Nephron (organoid): ENCODE measurements at regions not wholly inside any gene's neighbourhood (a gene's known extent, or its start where the extent isn't known, plus 50 kb on each side); places are given as distances from the start of the nearest gene placed in this dataset.
"Not testable (repeated sequence)": the region's sequence is repeated elsewhere in the genome, so short reads cannot be mapped to it uniquely, and the experiment has no call there.

Source experiments
- H3K27ac Mint-ChIP-seq, 3 experiments: 2 replicates each; pipeline ENCODE4 v1.8.0; 2020; ENCODE audit warnings: mixed read lengths in 3 of 3, mild to moderate bottlenecking in 2 of 3, moderate library complexity in 1 of 3
- H3K27me3 Mint-ChIP-seq: 2 replicates; pipeline ENCODE4 v1.8.0; 2021; ENCODE audit warnings: low read depth, mild to moderate bottlenecking, moderate library complexity, mixed read lengths
- H3K36me3 Mint-ChIP-seq: 2 replicates; pipeline ENCODE4 v1.8.0; 2020; ENCODE audit warnings: low read depth, mixed read lengths
- H3K4me1 Mint-ChIP-seq: 2 replicates; pipeline ENCODE4 v1.8.0; 2020; ENCODE audit warnings: mixed read lengths
- H3K4me3 Mint-ChIP-seq, 3 experiments: 2 replicates each; pipeline ENCODE4 v1.8.0; 2020; ENCODE audit warnings: mild to moderate bottlenecking in 3 of 3, mixed read lengths in 3 of 3, moderate library complexity in 2 of 3
- H3K9me3 Mint-ChIP-seq: 2 replicates; pipeline ENCODE4 v1.8.0; 2020; ENCODE audit warnings: mixed read lengths
- CTCF ChIP-seq, 3 experiments: fragments of 200-600 bp; sonication (generic); IDR thresholded peaks; one replicate each; pipeline ENCODE4 v1.5.0; 2021; ENCODE audit warnings: antibody characterized with exemption in 3 of 3; ENCODE audit not compliant: unreplicated experiment in 3 of 3

- Mint-ChIP-seq H3K4me3 (no peak overlapping the region), H3K9me3 (no peaks in the 10 kb centered on the region), H3K27me3 (peaks cover under 1% of the 10 kb centered on the region), H3K4me1 (peaks cover 7% of the 10 kb centered on the region), H3K36me3 (no peaks in the 10 kb centered on the region), H3K27ac (no peak overlapping the region)
- no peak for TF ChIP-seq CTCF (IDR thresholded peaks at IDR 0.05; ENCODE audit: unreplicated experiment in 3 of 3)
Measured at GRCh38 chr1:118390955-118391354, 205.9 kb upstream of the SPAG17 start.

GRCh38 chr1:118388301-118388959 is 203.4 kb upstream of the SPAG17 start:
- Mint-ChIP-seq H3K4me3 (no peak overlapping the region), H3K36me3 (no peaks in the 10 kb centered on the region), H3K27me3 (no peaks in the 10 kb centered on the region), H3K27ac (no peak overlapping the region), H3K4me1 (no peaks in the 10 kb centered on the region), H3K9me3 (no peaks in the 10 kb centered on the region)
- no peak for TF ChIP-seq CTCF (IDR thresholded peaks at IDR 0.05; ENCODE audit: unreplicated experiment in 3 of 3)

- H3K9me3 Mint-ChIP-seq = peaks cover 14% of the 10 kb centered on the region
- H3K27me3 Mint-ChIP-seq = peaks cover 3% of the 10 kb centered on the region
- H3K27ac Mint-ChIP-seq = no peak overlapping the region
- TF ChIP-seq CTCF (IDR thresholded peaks at IDR 0.05; ENCODE audit: unreplicated experiment in 3 of 3) = no peak
- H3K4me1 Mint-ChIP-seq = no peaks in the 10 kb centered on the region
- H3K36me3 Mint-ChIP-seq = peaks cover 7% of the 10 kb centered on the region
- no peak overlapping the region for H3K4me3 Mint-ChIP-seq
Measured at GRCh38 chr1:118381197-118381869, 196.3 kb upstream of the SPAG17 start.

GRCh38 chr1:118377183-118377582 is 192.2 kb upstream of the SPAG17 start:
- H3K27me3 Mint-ChIP-seq, H3K27ac Mint-ChIP-seq, H3K4me3 Mint-ChIP-seq, H3K4me1 Mint-ChIP-seq: not testable (repeated sequence)
- peaks cover 38% of the 10 kb centered on the region for H3K9me3 Mint-ChIP-seq
- H3K36me3 Mint-ChIP-seq = peaks cover 19% of the 10 kb centered on the region

- Mint-ChIP-seq H3K4me3 (no peak overlapping the region), H3K27me3 (no peaks in the 10 kb centered on the region), H3K27ac (no peak overlapping the region), H3K9me3 (peaks cover 58% of the 10 kb centered on the region), H3K4me1 (no peaks in the 10 kb centered on the region), H3K36me3 (peaks cover 22% of the 10 kb centered on the region)
- TF ChIP-seq CTCF (IDR thresholded peaks at IDR 0.05; ENCODE audit: unreplicated experiment in 3 of 3) = no peak
Measured at GRCh38 chr1:118371612-118372011, 186.6 kb upstream of the SPAG17 start.

GRCh38 chr1:118370861-118371260 is 185.8 kb upstream of the SPAG17 start:
- Mint-ChIP-seq H3K4me1 (no peaks in the 10 kb centered on the region), H3K36me3 (peaks cover 29% of the 10 kb centered on the region), H3K9me3 (peaks cover 62% of the 10 kb centered on the region), H3K27me3 (no peaks in the 10 kb centered on the region), H3K27ac (no peak overlapping the region), H3K4me3 (no peak overlapping the region)
- TF ChIP-seq CTCF (IDR thresholded peaks at IDR 0.05; ENCODE audit: unreplicated experiment in 3 of 3) = no peak
